Fibroblast of skin of left biceps (primary cell): ENCODE measurements at regions not wholly inside any gene's neighbourhood (a gene's known extent, or its start where the extent isn't known, plus 50 kb on each side); places are given as distances from the start of the nearest gene placed in this dataset.

Experiments used
- DNase-seq, 2 experiments: peaks; one replicate each; pipeline ENCODE4 v3.0.0-alpha.2; 2013; ENCODE audit warnings: low read depth in 2 of 2

DNA sequence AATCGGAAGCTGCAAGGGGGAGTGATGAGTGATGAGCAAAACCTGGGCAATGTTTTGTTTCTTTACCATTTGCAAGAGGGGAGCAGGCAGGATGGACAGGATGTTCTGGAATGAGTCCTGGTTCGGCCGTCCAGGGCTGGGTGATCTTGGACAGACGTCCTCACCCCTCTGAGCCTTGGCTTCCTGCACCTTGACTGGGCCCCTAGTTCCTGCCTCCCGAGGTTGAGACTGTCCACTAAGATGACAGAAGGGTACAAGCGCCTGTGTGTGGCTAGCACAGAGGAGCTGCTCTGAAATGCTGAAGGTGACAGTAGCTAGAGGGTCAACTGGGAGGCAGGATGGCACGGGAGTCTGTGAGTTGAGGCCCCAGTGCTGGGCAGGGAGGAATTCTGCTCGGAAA lies 306.2 kb downstream of the MN1 start:
- no peak for DNase-seq

DNA sequence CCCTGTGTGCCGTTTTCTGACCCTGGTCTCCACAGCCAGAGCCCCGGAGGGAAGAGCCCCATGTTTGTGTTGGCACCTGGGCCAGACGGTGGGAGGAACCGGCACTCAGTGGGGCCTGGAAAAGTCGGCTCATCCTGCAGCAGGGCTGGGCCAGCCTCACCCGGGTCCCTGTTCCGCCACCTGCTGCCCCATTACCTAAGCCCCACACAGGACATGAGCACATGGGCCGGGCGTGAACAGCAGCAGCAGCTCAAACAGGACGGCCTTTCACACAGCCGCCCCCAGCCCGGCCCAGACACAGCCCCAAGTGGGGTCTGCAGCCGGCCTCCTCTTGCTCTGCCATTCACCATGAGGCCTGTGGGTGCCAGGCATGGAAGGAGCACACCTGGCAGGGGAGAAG lies 302.4 kb downstream of the MN1 start:
- no peak for DNase-seq

DNA sequence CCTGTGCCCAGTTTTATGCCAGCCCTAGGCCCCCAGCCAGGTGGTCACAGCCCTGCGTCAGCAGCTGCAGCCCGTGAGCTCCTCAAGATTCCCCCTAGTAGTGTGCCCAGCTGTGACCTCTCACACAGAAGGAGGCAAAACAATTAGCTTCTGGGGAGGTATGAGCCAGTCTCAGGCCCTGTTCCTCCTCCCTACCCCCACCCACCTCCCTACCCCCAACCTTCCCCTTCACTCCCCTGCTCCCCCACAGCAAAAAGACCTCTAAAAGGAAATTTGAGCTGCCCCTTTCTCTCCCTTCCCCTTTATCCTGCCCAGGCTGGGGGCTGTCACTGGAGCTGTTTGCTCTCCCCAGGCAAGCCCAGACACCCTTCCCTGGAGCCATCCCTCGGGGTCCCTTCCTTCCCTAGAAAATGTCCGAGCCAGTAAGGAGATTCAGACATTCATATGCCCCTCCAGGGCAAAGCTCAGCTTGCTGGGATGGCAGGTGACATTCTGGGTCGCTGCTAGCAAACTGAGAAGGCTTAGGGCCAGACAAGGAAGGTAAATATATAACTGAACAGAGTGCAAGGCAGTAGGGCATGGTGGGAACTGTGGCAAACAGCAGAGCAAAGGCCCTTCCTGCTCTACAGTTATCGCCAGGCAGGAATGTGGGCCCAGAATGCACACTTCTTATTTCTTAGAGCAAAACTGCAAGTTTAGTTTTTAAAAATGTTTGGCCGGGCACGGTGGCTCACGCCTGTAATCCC lies 300.2 kb downstream of the MN1 start:
- no peak for DNase-seq

DNA sequence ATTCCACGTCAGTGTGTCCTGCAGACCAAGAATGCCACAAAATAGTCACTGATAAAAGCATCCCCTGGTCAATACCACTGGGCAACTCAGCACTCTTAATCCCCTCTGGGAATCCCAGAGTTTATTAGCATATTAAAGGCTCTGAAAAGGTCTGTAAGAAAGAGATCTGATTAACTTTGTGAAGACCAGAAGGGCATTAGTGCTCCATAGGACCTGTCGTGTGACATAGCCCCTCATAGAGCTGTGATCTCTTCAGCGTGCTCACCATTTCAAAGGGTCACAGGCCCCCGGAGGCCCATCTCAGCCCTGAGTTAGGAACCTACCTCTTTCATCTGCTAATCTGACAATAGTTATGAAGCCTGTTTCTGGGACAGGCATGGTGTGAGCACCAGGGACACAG lies 299.2 kb downstream of the MN1 start:
- no peak for DNase-seq

DNA sequence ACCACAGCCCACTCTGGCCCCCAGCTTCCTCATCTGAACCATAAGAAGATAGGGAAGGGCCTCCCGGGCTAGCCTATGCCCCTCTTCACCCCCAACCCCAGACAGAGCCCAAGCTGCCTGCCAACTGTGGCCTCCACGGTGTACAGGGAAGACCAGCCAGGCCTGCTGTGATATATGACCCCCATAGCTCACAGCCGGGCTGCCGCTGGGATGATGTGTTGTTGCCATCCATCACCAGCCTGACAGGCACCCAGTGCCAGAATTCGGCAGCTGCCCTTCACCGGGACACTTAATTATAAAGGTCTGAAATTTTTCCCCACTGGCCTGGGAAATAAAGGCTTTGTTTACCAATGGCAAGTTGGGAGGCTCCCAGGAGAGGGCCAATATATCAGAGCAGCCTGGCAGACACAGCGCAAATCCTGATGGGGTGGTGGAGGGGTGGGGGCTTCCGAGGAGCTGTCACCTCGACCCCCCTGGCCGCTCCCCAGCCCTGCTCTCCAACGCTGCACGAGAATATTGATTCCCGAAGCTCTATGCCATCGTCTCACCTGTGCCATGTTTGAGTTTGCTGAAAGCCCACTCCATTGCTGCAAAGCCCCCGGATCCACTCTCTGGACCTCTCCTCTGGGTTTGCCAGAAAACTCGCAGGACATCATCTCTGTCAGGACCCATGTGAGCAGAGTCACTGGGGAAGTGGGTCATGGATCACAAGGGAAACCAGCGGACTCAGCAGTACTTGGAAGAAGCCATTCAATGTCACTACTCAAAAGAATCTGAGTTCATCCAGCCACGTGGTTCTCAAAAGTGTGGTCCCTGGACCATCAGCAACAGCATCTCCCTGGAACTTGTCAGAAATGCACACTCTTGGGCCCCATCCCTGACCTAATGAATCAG lies 296.9 kb downstream of the MN1 start:
- DNase-seq: no peak

DNA sequence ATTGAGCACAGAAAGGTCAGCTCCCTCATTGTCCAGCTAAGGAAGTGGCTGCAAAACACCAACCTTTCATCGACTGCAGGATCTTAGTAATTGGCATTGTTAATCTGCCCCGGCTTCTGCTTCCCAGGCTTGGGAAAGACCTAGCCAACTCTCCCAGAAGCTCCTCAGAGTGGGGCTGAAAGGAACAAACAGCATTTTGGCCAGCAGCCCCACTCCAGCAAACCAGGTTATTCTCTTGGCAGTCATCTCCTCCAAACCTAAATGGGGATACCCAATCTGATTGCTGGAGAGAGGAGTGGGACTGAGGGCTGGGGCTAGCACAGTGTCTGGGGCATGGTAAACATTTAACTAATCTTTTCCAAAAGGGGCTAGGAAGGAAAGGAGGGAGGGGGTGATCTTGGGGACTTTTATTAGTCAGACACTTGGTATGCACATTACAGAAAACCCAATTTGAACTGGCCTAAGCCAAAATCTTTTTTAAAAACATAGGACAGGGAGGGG lies 294.4 kb downstream of the MN1 start:
- DNase-seq: no peak

DNA sequence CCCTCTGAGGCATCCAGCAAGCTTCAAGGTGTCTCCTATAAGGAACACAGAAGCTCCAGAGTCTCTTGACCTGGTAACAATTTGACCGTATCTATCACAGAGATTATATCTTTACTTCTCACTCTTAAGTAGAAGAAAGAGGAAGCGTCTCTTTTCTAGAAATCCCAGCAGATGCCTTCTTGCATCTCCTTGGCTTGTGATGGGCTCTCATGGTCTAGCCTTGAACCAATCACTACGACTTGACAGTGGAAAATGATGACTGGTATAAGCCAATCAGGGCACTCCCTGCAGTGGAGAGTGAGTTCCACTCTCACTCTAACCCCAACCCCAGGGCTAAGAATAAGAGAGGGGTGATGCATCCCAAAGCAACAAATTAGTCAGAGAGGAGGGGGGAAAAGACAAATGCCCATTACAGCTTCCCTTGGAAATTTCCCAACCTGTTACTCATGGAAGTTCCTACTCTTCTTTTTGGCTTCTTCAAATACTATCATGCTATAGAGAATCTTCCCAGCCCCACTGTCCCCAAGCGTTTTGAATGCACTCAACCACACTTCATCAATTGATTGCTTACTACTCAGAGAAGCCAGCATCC lies 293.5 kb downstream of the MN1 start:
- DNase-seq: no peak

DNA sequence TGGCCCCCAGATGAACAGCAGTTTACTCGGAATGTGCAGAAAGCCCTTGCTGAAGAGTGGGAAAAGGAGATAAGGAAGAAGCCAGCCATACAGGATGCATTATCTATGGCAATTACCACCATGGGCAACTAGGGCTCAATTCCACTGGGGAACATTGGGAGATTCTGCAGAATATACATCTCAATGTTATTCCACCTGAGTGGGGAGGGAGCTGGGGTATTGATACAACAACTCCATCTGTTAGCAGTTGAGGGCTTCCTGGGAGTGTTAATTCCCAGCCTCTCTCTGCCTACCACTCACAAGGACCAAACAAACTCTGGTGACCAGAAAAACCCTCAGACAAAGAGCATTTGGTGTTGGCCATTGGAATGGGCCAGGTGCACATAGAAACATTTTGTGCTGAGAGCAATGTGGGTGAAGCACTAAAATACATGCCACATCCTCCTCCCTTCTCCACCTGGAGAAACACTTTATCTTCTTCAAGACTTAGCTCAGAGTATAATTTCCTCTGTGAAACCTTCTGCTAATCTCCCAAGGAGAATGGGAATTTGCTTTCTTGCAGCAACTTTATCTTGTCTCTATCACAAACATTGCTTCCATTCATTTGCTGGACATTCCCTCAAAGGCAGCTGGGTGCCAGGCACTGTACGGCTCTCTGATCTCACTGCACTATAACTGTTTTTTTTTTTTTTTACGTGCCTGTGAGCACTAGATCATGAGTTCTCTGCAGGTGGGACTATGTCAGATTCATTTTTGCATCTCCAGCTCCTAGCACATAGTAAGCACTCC lies 292.2 kb downstream of the MN1 start:
- DNase-seq: no peak

DNA sequence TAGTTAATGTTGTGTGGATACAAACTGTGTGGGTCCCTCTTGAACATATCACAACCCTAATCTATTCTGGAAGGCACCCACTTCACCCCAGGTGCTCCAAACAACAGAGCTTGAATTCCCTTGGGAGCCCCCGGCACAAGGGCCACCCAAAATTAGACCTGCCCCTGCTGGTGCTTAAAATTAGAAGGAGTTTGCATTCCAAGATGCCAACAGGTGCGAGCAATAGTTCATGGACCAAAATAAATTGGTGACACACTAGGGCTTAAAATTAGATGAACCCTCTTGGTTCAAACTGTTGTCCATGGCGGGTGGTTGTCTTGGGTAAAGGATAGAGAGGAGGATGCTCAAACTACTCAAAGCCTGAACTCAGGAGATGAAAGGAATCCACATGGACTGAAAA lies 291.5 kb downstream of the MN1 start:
- no peak for DNase-seq

DNA sequence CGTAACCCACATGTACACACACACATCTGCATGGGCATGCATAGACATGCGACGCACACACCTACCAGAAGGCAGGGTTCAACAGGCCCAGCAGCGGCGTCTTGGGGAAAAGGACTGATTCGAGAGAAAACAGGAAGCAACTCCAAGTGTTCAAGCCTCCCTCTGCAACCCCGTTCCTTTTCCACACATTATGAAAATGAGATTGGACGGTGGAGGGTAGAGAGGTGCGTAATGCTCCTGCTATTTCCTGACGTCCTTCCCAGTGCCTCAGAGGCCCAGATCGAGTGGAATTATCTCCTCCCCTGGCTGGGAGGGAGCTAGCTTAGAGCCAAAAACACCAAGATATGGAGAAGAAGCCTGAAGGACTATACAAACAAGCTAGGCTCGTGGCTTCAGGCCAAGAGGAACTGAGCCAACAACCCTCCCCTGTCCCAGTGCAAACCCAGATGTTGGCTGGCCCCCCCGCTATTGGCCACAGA lies 289.2 kb downstream of the MN1 start:
- peak; percentile 93 to 94 for DNase-seq

DNA sequence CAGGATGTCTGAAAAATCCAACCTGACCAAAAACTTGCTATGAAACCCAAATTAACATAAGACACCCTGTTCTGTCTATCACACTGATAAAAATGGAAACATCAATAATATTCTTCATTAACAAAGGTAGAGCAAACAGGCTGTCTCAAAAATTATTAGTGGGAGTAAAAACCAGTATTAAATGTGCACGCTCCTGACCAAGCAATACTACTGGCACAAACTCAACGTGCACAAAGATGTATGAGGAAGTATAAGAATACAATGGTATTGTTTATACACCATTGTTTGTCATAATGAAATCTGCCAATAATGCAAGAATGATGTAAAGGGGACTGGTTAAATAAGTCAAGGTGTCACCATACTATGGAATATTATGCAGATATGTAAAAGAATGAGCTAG lies 288.5 kb downstream of the MN1 start:
- DNase-seq: no peak

DNA sequence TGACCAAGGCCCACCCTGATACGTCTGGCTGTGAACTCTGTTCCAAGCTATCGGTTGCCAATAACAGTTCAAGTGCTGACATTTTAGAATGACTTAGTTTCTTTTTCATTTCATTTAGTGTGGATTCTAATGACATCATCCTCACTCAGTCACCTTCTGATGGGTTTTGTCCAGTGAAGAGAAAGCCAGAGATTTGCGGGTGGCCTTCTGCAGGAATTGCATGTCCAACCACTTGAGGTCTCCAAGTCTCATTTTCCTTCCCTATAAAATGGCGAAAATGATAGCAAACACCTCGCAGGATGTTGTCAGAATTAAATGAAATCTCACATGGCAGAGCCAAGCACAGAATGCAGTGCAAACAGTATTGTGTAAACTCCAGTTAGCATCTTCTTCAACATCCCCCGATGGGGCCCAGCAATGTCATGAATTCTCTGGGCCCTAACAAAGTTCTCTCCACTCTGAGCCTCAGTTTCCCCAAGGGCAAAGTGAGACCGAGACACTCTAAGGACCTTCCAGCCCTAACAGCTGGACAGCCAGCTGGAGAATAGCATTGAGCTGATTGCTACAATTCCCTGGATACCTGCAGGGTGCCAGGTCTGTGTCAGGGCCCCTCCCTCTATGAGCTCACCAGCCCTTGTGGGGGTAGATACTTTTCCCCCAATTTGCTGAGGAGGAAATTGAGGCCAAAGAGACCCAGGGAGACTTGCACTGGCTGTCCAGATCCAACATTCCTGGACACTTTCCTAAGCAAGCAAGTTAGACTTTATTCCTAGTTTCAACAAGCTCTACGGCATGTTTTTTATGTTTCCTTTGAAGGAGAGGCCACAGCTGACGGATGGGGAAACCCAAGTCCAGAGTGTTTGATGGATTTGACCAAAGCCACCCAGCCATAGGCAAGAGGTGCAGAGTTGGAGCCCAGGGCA lies 286.7 kb downstream of the MN1 start:
- DNase-seq: no peak

DNA sequence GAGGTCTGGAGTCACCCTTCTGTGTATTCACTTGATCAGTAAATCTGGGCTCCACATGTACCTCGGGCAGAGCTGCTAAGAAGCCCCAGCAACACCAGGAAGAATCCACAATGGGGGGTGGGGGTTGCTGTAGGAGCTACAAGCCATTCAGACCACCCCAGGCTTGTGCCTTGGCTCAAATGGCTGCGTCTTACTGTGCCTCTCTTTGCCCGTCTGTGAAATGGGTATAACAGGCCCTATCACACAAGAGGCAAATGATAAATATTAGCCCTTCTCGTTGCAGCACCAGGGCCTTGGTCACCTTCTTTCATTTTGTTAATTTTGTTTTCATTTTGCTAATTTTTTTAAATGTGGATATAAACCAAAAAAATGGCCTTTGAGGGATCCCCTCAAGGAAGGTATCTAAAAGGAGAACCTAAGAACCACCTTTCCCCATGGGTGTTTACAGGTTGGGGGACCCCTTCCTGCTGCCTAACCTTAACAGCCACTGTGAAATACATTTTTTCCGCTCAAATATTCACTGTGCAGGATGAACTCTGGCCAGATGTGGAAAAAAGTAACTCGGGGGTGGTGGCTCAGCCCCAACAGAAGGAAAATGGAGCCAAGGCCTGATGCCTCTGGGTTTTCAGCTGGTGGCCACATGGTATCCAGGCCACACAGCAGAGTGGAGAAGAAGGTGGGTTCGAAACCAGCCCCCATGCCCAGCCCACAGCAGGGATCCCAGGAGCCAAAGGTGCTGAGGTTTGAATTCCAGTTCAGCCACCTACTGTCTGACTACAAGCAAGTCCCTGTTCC lies 284.0 kb downstream of the MN1 start:
- DNase-seq: no peak

DNA sequence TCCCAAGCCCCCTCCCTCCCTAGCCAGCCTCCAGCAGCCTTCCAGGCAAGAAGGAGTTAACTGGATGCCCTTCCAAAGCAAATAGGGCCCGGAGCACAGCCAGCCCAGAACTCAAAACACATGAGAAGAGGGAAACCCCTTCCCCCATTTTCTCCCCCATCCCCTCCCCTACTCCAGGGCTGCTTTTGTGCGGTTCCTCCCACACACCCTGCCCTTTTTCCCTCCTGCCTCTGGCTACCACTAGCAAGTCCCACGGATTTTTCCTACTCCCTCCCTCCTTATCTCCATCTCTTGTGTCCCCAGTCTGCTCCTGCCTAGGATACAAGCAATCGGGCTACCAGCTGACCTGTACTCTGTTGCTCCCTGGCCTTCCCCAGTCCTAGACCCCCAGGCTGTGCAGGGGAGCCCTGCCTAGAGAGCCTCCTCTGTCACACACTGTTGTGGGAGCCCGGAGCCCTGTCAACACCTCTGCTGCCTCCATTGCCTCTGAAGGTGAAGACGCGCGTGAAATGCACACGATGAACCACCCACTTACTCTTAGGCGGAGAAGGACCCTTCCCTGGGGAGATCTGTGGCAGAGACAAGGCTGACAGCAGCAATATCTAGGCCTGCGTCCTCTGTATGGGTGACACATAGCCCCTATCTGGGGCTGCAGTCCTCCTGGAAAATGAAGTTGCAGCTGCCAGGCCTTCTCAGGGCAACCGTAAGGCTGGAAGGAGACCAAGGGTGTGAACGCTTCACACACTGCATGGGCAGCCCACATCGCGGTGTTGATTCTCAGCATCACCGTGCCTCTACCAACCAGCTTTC lies 282.8 kb downstream of the MN1 start:
- no peak for DNase-seq

DNA sequence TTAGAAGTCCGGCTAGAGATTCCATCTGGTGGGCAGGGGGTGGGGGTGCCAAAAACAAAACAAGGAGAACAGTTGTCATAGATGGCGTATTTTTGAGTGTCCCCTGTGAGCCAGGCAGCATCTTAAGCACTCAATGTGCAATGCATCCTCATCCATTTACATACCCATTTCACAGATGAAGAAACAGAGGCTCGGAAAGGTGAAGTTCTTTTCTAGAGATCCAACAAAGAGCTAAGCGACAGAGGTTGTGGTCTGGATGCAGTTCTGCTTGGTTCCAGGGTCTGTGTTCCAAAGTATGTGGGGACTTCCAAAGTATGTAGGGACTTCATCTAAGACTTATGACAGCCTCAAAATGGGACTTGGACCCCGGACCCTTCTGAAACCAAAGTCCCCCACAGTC lies 277.8 kb downstream of the MN1 start:
- DNase-seq: no peak

DNA sequence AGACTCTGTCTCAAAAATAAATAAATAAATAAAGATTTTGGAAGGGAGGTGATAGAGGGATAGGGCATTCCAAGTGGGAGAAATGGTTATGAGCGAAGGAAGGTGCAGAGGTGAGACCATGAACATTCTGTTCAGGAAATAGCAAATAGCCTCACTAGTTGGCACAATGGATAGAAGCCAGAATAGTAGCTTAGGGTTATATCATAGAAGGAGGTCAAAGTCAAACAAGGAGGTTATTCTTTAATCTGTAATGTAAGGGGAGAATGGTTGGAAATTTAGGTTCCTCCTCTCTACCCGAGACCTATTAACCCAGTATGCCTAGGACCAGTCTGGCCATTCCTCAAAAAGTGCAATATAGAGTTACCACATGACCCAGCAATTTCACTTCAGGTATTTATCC lies 275.8 kb downstream of the MN1 start:
- DNase-seq: no peak

DNA sequence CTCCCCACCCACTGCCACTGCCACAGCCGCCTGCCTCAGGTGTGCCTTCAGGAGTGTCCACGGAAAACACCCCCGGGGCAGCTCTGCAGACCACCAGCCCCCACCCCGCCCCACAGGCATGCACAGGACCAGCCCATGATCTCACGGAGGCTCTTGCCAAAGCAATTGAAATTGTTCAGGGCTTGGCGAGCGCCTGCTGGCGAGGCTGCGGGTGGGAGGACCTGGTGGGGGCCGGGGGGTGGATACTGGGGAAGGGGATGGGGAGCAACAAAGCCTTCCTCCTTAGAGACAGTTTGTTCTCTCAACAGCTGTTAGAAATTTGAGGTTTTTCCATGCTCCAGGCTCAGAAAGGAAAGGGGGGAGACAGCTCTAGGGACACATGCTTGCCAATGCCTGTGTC lies 274.7 kb downstream of the MN1 start:
- no peak for DNase-seq

DNA sequence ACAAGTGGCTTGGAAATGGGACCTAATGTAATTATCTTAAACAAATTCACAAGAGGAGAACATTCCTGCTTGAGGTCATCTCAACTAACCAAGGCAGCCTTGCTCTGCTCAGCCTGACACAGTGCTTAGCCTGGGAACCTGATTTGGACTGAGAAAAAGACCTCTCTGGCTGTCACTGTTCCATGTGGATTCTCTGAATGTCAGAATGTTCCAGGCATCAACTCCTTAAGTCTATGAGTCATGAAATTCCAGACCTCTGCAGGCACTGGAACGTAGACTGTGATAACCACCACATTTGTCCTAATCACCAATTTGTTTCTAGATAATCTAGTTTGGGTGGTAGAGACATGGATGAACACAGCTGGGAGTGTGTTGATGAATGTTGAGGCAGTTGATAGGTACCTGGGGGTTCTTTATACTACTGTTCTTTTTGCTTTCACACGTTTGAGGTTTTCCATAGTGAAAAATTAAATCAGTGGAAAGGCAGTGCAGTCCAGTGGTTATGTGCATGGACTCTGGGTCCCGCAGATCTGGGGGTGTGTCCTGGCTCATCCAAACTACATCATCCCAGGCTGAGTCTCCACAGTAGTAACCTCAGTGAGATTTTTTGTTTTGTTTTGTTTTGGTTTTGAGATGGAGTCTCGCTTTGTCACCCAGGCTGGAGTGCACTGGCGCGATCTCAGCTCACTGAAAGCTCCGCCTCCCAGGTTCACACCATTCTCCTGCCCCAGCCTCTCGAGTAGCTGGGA lies 269.6 kb downstream of the MN1 start:
- peak; percentile 59 to 65 for DNase-seq
